HPDE6-E6E7 (cell line): ENCODE measurements at regions not wholly inside any gene's neighbourhood (a gene's known extent, or its start where the extent isn't known, plus 50 kb on each side); places are given as distances from the start of the nearest gene placed in this dataset.

Experiments used
- DNase-seq: peaks from one replicate; pipeline ENCODE4 v3.0.0; 2011; ENCODE audit warnings: missing footprints; ENCODE audit errors: extremely low spot score

DNA sequence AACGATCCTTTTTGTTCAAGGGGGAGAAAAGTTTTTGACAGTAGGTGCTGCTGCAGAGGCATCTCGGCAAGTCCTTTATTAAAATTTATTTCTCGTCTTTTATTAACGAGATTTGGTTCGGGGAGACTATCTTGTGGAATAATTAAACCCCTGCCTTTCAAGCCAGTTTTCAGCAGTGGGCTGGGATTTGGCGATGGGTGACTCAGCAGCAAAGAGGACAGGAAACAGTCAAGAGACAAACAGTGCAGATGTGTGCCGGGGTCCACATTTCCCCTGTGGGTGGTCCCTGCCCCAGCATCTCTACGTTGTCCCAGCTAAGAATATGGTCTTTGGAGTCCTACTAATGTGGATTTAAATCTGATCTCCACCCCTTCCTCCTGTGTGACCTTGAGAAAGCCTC, 282.8 kb downstream of the CDH26 start:
- DNase-seq, result no peak

DNA sequence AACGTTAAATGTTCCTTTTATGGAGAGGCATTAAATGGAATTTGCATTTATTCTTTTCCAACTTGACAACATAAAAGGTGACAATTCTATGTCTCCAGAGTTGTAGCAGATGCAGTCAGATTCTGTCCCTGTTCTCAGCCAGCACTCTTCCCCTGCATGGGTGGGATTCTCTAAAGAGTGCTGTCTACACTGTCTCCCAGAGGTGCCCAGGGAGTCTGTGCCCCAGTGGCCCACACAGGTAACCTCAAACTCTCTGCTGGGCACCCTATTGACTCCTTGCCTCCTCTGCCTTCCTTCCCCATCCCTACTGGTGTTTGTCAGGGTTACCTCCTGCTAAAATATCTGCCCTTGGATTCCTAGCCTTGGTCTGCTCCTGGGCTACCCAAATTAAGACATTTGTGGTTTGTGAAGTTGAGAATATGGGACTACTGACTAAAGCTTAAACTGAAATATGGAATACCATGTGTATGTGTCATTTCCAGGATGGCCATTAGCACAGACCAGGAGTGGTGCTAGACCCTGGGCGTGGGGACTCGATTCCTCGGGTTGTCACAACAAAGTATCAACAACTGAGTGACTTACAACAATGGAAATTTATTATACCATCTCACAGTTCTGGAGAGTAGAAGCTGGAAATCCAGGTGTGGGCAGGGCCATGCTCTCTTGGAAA, 284.7 kb downstream of the CDH26 start:
- no peak for DNase-seq

DNA sequence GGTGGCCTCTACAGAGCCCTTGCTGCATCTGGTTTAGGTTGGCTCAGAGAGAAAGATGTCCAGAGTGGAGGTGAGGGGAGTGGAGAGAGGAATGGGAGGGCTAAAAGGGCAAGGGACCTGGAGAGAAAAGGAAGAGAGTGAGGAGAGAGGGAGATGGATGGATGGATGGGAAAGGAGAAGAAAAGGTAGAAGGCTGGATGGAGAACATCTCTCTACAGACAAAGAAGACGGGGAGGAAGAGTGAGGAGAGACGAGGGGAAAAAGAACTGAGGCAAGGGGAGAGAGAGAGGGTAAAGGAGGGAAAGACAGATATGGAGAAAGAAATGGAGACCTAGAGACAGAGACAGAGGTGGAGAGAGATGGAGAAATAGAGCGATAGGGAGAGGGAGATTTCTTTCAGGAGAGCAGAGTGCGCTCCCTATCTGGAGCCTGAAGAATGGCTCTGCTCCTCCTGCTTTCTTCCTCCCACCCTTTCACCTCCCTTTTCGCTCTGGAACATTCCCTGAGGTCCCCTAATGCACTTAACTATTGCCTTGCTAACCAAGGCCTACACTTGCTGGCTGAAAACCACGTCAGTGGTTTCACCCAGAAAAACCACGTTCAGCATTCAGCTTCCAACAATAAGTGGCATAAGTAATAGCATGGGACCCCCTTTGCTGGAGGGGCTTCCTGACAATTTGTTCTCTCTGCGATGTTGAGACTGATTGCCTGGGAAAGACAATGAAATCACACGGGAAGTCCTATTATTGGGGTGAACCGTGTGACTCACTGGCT, 286.3 kb downstream of the CDH26 start:
- no peak for DNase-seq

DNA sequence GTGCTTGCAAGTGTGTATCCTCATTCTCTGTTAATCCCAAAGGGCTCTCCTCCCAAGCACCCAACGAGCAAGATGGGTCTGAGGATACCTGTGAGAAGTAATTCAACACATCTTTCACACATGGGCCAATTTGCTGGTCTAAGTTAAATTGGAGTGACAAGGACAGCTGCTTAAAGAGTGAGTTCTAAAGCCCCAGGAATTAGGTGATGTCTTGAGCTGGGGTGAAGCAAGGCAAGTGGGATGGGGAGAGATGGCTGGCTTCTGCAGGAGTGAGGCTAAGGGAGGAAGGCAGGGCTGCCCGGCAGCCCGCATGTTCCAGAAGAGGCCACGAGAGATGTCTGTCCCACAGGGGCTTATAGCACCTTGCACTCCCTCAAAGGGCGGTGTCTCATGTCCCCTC, 288.5 kb downstream of the CDH26 start:
- no peak for DNase-seq

DNA sequence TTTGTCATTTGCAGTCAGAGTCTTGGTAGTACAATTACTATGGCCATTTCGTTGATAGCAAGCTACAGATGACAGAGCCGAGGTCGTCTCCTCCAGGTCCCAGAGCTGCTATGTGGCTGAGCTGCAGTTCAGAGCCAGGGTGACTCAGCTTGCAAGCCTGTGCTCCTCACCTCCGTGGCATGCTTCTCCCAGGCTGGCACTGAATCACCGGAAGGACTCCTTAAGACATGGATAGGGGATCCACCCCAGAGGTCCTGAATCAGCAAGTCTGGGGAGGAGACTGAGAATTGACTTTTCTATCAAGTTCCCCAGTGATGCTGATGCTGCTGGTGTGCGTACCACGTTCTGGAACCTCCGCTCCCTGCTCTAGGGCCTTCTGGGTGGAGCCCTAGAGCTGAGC, 291.2 kb downstream of the CDH26 start:
- DNase-seq, result peak; percentile 100

DNA sequence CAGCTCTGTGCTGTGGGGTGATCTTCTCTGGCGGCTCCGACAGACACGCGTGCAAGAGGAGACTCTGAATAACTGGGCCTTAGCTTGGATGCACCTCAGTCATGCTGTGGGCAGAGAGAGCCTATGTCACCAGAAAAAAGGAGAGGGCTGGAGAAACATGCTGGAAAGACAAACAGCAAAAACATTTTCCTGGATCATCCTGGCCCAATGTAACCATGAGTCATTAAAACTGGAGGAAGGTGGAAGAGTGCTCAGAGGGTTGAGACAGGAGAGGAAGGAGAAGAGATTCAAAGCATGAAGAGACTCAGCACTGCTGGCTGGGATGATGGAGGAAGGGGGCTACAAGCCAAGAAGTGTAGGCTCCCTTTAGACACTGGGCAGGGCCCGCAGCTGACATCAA, 292.0 kb downstream of the CDH26 start:
- DNase-seq, result no peak

DNA sequence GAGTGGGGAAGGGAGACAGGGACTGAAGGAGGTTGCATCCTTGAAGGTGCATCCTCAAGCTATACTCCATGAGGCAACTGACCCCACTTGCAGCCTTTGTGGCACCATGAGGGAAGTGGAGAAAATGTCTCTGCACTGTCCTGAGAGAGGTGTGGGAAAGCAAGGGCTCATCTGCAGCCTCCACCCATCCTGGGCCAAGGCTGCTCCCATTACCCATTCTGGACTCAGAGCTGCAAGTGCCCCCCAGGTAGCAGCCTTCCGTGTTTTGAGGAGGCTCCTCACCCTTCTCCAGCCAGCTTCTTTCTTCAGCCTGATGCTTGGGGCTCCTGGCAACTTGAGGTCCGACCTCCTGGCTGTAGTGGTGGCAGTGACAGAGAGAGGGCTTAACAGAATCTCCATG, 294.6 kb downstream of the CDH26 start:
- no peak for DNase-seq

DNA sequence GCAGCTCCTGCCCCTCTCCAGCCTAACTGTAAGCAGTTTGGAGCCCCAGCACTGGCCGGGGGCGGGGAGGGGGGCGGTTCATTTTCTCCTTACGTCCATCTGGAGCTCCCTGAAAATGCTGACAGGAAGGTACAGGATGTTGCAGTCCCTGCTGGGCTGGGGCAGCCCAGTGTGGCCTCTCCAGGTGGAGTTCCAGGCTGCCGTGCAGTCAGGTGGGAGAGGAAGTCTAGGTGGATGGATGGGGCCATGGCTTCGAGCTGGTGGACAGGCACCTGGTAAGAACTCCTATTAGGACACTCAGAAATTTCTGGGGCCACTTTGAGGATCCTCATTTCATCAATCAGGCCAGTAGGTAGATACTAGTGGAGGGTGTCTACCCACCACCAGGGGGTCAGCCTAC, 295.2 kb downstream of the CDH26 start:
- DNase-seq, result no peak

DNA sequence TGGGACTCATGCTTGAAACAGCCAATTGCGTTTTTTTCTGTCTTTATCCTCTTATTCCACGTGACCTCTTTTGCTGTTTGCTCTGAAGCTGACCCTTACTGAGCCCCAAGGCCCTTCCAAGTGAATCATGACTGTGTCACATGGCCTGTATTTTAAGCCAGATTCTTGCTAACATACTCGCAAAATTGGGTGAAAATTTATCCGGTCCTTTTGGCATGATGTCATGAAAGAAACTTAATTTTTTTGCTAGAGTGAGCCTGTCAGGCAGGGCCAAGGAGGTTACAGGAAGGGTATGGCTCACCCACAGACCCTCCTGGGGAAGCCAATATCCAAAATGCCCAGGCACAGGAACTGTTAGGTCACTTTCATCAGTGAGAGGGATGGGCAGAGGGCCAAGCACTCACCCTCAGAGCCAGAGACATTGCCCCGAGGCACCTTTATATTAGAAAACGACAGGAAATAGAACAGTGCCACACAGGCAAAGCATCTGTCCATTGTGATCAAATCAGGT, 296.7 kb downstream of the CDH26 start:
- peak; percentile 68 for DNase-seq

DNA sequence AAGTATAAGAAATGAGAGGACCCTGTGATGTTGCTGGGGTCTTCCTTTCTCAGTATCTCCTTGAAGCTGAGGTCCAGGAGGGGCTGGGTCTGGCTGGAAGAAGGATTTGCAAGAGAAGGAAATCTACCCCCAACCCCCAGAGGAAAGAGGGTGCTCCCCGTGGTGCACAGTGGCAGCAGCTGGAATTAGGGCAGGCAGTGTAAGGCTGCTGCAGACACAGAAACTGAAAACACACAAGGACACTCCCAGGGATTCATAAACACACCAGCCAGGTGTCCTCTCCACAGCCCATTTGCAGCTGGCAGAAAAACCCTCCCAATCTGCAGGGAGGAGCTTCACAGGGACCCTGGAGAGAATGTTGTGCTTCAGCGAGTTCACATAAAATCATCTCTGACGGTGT, 297.2 kb downstream of the CDH26 start:
- no peak for DNase-seq

DNA sequence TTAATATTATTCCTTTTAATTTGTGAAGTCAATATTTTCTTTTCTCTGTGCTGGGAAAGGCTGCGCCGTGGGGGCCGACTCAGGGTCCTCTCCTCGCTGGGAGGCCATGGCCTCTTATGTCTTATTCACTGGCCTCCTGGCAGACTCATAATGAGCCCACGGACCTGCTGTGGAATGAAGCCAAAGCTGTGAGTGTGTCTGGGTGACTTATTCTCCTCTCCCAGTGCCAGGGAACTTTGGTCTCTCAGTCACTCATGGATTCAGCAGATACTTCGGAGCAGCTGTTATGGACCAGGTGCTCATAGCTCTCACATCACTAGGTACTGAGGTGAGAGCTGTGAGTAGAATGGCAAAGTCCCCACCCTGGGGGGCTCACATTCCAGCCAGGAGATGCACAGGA, 297.6 kb downstream of the CDH26 start:
- no peak for DNase-seq

DNA sequence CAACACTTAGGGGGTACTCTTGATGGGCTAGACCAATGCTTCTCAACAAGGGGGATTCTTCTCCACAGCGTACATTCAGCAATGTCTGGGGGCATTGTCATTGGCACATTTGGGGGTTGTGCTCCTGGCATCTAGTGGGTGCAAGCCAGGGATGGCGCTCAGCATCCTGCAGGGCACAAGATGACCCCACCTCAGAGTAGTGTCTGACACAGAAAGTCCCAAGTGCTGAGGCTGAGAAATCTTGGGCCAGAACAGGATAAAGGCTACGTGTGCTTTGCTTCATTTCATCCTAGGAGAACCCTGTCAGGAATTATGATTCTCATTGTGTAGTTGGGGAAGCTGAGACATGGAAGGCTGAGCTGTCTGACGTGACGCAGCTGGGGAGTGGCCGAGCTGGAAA, 298.6 kb downstream of the CDH26 start:
- DNase-seq, result no peak

DNA sequence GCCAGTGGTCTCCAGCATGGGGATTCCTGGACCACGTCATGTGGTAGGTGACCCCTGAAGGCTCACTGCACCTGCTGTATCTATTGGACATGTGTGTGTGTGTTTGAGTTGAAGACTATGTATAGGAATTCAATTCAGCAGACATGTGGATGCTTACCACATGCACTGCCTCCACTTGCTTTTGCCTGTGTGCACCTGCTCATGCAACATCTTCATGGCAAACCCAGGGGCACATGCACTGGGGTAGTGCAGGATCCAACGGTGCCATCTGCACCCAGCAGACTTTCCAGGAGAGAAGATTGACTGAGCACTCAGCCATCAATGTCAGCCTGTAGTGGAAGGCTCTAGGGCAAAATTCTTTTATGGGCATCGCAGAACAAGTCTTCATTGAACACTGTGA, 299.4 kb downstream of the CDH26 start:
- DNase-seq, result no peak

DNA sequence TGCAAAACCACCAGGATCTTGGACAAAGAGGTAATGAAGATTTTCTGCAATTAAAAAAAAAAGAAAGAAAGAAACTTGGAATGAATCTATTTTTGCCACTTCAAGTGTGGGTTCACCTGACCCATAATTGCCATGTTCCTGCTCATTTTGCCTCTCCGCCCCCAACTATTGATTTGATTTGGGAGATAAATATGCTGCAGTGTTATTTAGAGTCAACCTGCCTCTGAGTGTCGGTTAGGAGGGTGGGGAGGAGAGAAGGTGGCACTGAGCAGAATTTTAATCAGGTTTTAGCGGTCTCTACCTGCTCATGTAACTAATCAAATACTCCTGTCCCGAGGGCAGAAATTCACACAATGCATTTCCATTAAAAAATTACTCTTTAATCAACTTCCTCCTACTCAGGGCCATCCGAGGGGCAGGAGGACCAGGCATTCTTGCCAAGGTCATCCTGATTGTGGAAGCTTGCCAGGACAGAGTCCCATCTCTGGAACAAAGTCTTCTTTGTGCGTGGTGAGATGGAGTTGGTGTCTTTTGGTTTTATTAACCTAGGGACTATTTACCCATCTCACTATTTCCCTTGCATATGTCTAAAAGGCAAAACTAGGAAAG, 300.1 kb downstream of the CDH26 start:
- no peak for DNase-seq

DNA sequence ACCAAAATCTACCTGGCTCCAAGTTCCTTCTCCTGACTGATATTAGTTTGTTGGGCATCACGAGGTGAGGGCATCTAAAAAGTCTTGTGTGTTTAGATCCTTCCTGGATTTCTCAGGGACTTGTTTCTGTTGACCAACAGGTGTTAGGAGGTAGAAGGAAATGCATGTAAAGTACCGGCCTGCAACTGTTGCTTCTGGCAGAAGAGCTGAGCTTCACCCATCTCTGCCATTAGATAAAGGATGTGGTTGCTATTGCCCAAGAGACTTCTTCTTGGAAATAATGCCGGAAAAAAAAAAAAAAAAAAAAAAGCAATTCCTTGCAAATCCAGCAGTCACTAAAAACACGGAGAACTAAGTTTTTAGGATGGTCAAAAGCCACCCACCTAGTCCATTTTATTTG, 303.1 kb downstream of the CDH26 start:
- DNase-seq, result no peak

DNA sequence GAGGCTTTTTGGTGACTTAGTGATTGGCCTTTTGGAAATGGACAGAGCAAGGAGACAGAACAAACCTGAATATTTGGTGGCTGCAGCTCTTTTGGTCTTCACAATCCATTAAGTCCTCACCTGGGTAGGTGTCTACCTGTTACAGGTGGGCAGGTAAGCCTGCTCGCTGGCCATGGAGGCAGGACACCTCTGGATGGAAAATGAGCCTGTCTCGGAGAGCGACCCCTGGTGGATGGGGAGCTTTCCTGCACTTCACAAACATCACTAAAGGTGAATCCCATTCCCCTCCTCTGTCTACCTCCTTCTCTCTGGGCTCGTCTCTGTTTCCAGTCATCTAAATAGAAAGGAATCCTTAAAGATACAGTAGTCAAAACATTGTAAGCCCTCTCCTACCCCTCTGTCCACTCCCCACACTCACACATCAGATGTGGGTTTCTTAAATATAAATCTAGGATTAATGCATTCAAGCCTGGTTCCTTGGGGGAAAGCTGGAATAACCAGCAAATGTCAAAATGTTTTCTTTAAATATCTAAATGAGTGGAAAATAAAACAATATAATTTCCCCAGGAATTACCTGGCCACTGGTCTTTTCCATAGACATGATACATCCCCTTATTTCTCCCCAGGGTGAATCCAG, 304.9 kb downstream of the CDH26 start:
- DNase-seq, result peak; percentile 74

DNA sequence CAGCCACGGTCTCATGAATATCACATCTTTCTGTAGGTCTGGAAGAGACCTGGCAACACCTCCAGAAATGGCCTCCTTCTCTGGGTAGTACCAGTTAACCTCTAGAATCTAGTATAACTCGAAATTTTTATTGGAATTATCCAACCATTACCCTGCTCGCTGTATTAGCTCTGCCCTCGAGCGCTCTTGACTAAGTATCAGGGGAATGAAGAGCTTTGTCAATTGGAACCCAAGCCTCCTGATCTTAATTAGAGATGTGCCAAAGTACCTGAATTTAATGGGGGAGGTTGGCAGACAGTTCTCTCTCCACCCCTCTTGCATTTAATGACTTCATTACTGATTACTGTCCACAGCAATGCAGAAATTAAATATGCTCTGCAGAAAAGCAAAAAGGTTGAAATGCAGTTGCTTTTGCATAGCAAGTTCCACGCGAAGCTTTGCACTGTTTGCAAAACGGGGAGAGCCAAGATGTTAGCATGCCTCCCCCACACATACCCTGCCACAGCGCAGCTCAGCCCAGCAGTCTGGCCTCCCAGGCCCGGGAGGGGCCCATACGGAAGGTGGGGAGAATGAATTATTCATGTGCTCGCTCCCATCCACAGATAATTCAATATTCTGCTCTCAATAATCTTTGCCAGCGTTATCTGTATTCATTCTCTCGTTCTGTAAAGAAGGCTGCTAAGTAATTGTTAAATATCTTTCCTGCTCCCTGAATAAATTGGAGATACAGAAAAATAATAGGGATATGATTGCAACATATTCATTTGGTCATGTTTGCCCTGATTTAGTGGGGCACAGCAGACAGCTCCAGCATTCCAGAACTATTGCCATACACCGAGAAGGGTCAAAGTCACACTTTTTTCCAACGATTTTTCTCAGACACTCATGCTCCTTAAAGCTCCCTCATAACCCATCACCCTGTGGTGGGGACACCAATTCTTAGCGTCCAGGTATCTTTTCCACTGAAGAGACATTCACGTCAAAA, 305.8 kb downstream of the CDH26 start:
- DNase-seq, result no peak

DNA sequence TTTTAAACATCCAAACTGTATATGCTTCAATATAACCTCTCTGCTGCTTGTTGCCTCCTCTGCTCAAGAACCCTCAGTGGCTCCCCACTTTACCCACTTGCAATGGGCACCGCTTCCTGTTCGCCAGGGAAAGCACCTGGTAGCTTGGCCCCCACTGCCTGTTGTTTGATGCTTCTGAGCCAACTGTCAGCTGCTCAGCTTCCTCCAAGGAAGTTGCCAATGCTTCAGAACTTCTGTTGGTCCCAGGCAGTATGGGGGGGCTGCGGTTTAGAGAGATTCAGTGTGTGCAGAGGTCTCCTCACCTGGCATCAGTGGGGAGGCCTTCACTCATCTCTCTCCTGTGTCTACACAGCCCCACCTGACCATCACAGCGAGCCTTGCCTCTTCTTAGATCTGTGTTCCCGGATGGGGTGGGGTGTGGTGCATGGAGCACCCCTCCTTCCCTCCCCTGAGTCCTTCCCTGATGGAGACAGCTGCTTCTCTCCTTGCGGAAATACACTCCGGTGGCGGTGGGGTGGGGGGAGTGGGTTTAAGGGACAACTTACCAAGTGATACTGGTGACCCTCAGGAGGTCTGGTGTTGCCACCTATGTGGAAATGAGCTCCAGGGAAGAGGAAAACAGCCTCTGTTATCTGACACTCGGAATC, 308.1 kb downstream of the CDH26 start:
- no peak for DNase-seq

DNA sequence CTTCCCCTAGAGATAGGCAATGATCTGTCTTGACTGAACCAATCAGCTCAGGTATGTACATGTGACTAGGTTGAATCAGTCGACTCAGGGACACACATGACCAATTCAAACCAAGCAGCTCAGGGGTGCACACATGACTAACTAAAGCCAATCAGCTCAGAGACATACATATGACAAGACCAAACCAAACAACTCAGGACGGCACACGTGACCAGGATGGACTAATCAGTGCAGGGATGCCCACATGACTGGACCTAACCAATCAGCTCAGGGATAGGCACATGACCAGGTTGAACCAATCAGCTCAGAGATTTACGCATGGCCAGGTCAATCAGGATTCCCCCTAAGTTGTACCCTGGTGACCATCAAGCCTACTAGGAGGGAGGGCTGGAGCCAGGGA, 310.3 kb downstream of the CDH26 start:
- DNase-seq, result no peak

DNA sequence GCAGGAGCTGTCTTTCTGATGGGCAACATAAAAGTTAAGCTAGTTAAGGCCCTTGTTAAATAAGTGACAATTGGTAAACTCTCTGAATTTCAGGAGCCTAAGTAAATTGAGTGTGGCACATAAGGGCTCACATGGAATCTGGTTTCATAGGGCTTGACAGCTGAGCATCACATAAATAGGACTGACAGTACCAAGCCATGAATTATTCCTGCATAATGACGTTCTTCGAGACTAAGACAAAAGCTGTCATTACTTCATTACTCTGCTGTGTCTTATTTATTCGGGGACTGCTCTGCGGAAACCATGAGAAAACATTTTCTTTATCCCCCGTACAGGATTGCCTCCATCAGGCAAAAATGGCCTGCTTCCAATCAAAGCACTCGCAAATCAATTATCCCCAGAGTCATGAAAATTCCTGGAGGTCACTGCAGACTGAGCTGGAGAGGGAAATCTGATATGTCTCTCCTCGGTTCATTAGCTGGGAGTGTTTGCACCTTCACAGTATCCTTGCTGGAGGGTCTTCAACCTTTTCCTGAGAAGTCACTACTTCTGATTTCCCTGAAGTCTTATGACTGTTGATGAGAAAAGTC, 311.4 kb downstream of the CDH26 start:
- no peak for DNase-seq
